SK-N-SH (cell line): ENCODE measurements at regions not wholly inside any gene's neighbourhood (a gene's known extent, or its start where the extent isn't known, plus 50 kb on each side); places are given as distances from the start of the nearest gene placed in this dataset.

Source experiments
- CTCF ChIA-PET: fragments of 300-600, 350-600 bp; formaldehyde crosslinking; extraction: SDS; loops from one replicate; lab custom pipeline; 2021; lab: Yijun Ruan, JAX
- POLR2A ChIA-PET: fragments of 350-600 bp; sonication (Branson Sonifier 250); formaldehyde crosslinking; extraction: SDS; loops from one replicate; lab custom pipeline; 2020; ENCODE audit warnings: antibody characterized with exemption, inconsistent platforms; lab: Yijun Ruan, JAX
- DNase-seq: peaks from one replicate; pipeline ENCODE4 v3.0.0; 2012
- H2AFZ ChIP-seq: fragments of 200-600 bp; sonication (generic); 2 replicates; pipeline ENCODE4 v1.8.1; 2016; ENCODE audit warnings: antibody characterized with exemption, mild to moderate bottlenecking, low read depth
- H3F3A ChIP-seq: fragments of 200-600 bp; sonication (generic); replicated peaks from 2 replicates; pipeline ENCODE3; 2016; ENCODE audit warnings: antibody characterized with exemption, mild to moderate bottlenecking; ENCODE audit not compliant: insufficient read depth
- H3K27ac ChIP-seq, 2 experiments: fragments of 200-500 bp in 1 of 2; fragments of 200-600 bp in 1 of 2; sonication (Bioruptor generic) in 1 of 2; sonication (generic), shearing (Covaris generic) in 1 of 2; 2 replicates each; pipeline versions ENCODE4 v1.5.1 to v1.6.1; 2014 to 2016; ENCODE audit warnings: low read depth in 2 of 2, inconsistent platforms in 1 of 2, low read length in 1 of 2, mild to moderate bottlenecking in 1 of 2, mixed read lengths in 1 of 2
- H3K27me3 ChIP-seq: fragments of 200-600 bp; sonication (generic), shearing (Covaris generic); 2 replicates; pipeline ENCODE4 v1.6.1; 2016; ENCODE audit warnings: mixed run types; ENCODE audit not compliant: insufficient read depth
- H3K36me3 ChIP-seq, 2 experiments: fragments of 200-500 bp in 1 of 2; fragments of 200-600 bp in 1 of 2; sonication (Bioruptor generic) in 1 of 2; sonication (generic) in 1 of 2; replicated peaks in 1 of 2; 2 replicates each; pipeline versions ENCODE3 to v1.5.1; 2014 to 2016; ENCODE audit warnings: low read length in 1 of 2, mild to moderate bottlenecking in 1 of 2; ENCODE audit not compliant: insufficient read depth in 2 of 2, control insufficient read depth in 1 of 2
- H3K4me1 ChIP-seq, 2 experiments: fragments of 200-500 bp in 1 of 2; fragments of 200-600 bp in 1 of 2; sonication (Bioruptor generic) in 1 of 2; sonication (generic), shearing (Covaris generic) in 1 of 2; 2 replicates each; pipeline versions ENCODE4 v1.5.1 to v1.6.1; 2014 to 2016; ENCODE audit warnings: low read depth in 1 of 2, low read length in 1 of 2, mixed run types in 1 of 2; ENCODE audit not compliant: insufficient read depth in 2 of 2, control insufficient read depth in 1 of 2
- H3K4me2 ChIP-seq: fragments of 200-600 bp; sonication (generic), shearing (Covaris generic); 2 replicates; pipeline ENCODE4 v1.6.1; 2017; ENCODE audit warnings: mixed run types
- H3K4me3 ChIP-seq, 2 experiments: fragments of 200-500 bp in 1 of 2; fragments of 200-600 bp in 1 of 2; sonication (Bioruptor generic) in 1 of 2; sonication (generic), shearing (Covaris generic) in 1 of 2; 2 replicates each; pipeline versions ENCODE4 v1.5.1 to v1.8.1; 2014 to 2016; ENCODE audit warnings: low read depth in 2 of 2, inconsistent platforms in 1 of 2, low read length in 1 of 2, mild to moderate bottlenecking in 1 of 2, mixed read lengths in 1 of 2, moderate library complexity in 1 of 2
- H3K79me2 ChIP-seq: fragments of 200-600 bp; sonication (generic); 2 replicates; pipeline ENCODE4 v1.8.1; 2017; ENCODE audit warnings: mild to moderate bottlenecking; ENCODE audit not compliant: insufficient read depth
- H3K9ac ChIP-seq: fragments of 200-600 bp; sonication (generic); 2 replicates; pipeline ENCODE4 v1.6.1; 2017; ENCODE audit warnings: mixed run types
- H3K9me2 ChIP-seq: fragments of 200-600 bp; sonication (generic); 2 replicates; pipeline ENCODE4 v1.6.1; 2017; ENCODE audit warnings: mixed run types
- H3K9me3 ChIP-seq: fragments of 200-600 bp; sonication (generic); 2 replicates; pipeline ENCODE4 v1.6.1; 2017; ENCODE audit warnings: mixed run types, mild to moderate bottlenecking, moderate library complexity
- H4K20me1 ChIP-seq: fragments of 200-600 bp; sonication (generic); 2 replicates; pipeline ENCODE4 v1.6.1; 2017; ENCODE audit warnings: mild to moderate bottlenecking, mixed run types; ENCODE audit not compliant: insufficient read depth
- EZH2phosphoT487 ChIP-seq: fragments of 200-600 bp; sonication (generic); IDR thresholded peaks from 2 replicates; pipeline ENCODE4 v1.6.1; 2017; ENCODE audit warnings: low read depth, mixed run types, mild to moderate bottlenecking, antibody characterized with exemption, moderate library complexity, borderline replicate concordance
- GABPA ChIP-seq: IDR thresholded peaks from 2 replicates; pipeline ENCODE4 v1.4.0; 2012; ENCODE audit warnings: low read depth, mild to moderate bottlenecking
- IRF3 ChIP-seq: fragments of 150-350 bp; IDR thresholded peaks from 2 replicates; pipeline ENCODE4 v1.6.1; 2016; ENCODE audit warnings: mild to moderate bottlenecking, low read depth, low read length
- MXI1 ChIP-seq: IDR thresholded peaks from 2 replicates; pipeline ENCODE4 v1.6.1; 2012; ENCODE audit warnings: mild to moderate bottlenecking, low read depth, low read length, improper control_type of control experiment
- POLR2AphosphoS5 ChIP-seq: IDR thresholded peaks from 2 replicates; pipeline ENCODE4 v1.6.1; 2012; ENCODE audit warnings: low read depth, low read length
- SIN3A ChIP-seq: IDR thresholded peaks from 2 replicates; pipeline ENCODE4 v1.6.1; 2012; ENCODE audit warnings: low read depth, mild to moderate bottlenecking, low read length, moderate library complexity, borderline replicate concordance
- SMC3 ChIP-seq: IDR thresholded peaks from 2 replicates; pipeline ENCODE4 v1.6.1; 2012; ENCODE audit warnings: low read depth, low read length, improper control_type of control experiment
- TAF1 ChIP-seq: IDR thresholded peaks from 2 replicates; pipeline ENCODE4 v1.6.1; 2012; ENCODE audit warnings: low read depth, mild to moderate bottlenecking, low read length, moderate library complexity, borderline replicate concordance
- TCF12 ChIP-seq: IDR thresholded peaks from 2 replicates; pipeline ENCODE4 v1.4.0; 2012
- USF2 ChIP-seq: fragments of 150-350 bp; IDR thresholded peaks from 2 replicates; pipeline ENCODE4 v1.6.1; 2017; ENCODE audit warnings: antibody characterized with exemption, low read length, low read depth, borderline replicate concordance
- WGBS: methylation state at CpG from one replicate; pipeline ENCODE4 v1.1.6; 2017; ENCODE audit warnings: low lambda C conversion rate; 5-methylcytosine and 5-hydroxymethylcytosine counted together

- Histone ChIP-seq H3K36me3 (peaks cover 0 to 38% of the 10 kb centered on the region in 2 experiments), H3F3A (peaks cover 22% of the 10 kb centered on the region), H4K20me1 (no peaks in the 10 kb centered on the region), H3K9me3 (no peaks in the 10 kb centered on the region), H3K27ac (peak overlapping the region in 1 of 2 experiments; percentile 57; a peak in 2 of 4 replicates), H3K9ac (no peak overlapping the region), H3K4me3 (no peak overlapping the region), H3K4me1 (peaks cover 0 to 29% of the 10 kb centered on the region in 2 experiments; a peak in 2 of 4 replicates), H3K4me2 (no peak overlapping the region)
- POLR2A ChIA-PET = no interaction called here
- 50% methylated on average over 1 of the region's 1 CpG for WGBS
- DNase-seq = no peak
- TF ChIP-seq EZH2phosphoT487 (no peak), POLR2AphosphoS5 (no peak), TAF1 (no peak), MXI1 (no peak)
- TF ChIP-seq, all 33 proteins: peak for 0
- no peaks in the 10 kb centered on the region for H3K27me3 ChIP-seq
- no peaks in the 10 kb centered on the region for H3K9me2 ChIP-seq
- H2AFZ ChIP-seq = no peak overlapping the region
- CTCF ChIA-PET = interaction anchor here (0.6 to 2.1 kb wide), 4 partner anchors 10 to 1518 kb away, joined by 3 to 7 read pairs (median 3); no protein-coding TSS in a partner anchor
- H3K79me2 ChIP-seq = peaks cover 64% of the 10 kb centered on the region
These were observed 67.8 kb upstream of the AKR1E2 start for GRCh38 chr10:4758256-4758655.

GRCh38 chr10:4755286-4755989, 70.6 kb upstream of the AKR1E2 start:
- no peak overlapping the region for H3K27ac ChIP-seq
- no peak overlapping the region for H3K9ac ChIP-seq
- H3K4me3 ChIP-seq = no peak overlapping the region
- H4K20me1 ChIP-seq = no peaks in the 10 kb centered on the region
- H3K4me1 ChIP-seq = peaks cover 0 to 20% of the 10 kb centered on the region in 2 experiments; a peak in 2 of 4 replicates
- no peaks in the 10 kb centered on the region for H3K9me3 ChIP-seq
- H3K9me2 ChIP-seq = no peaks in the 10 kb centered on the region
- 92% methylated on average over 10 of the region's 10 CpGs for WGBS
- ChIA-PET CTCF (no interaction called here), POLR2A (no interaction called here)
- H2AFZ ChIP-seq = no peak overlapping the region
- TF ChIP-seq USF2 (no peak), GABPA (no peak), TCF12 (no peak)
- no peak for DNase-seq
- H3K36me3 ChIP-seq = peaks cover 0 to 30% of the 10 kb centered on the region in 2 experiments
- peaks cover 39% of the 10 kb centered on the region; the same call in 1 of the 2 replicates for H3K79me2 ChIP-seq
- no peak overlapping the region for H3K4me2 ChIP-seq
- peaks cover 20% of the 10 kb centered on the region for H3F3A ChIP-seq
- no peaks in the 10 kb centered on the region for H3K27me3 ChIP-seq

- Histone ChIP-seq H3K9ac (no peak overlapping the region), H3K9me2 (no peaks in the 10 kb centered on the region), H4K20me1 (no peaks in the 10 kb centered on the region), H3K4me3 (no peak overlapping the region), H3K4me1 (peaks cover 0 to 13% of the 10 kb centered on the region in 2 experiments; a peak in 2 of 4 replicates), H3K9me3 (no peaks in the 10 kb centered on the region), H2AFZ (no peak overlapping the region), H3K27me3 (no peaks in the 10 kb centered on the region), H3K79me2 (peaks cover 33% of the 10 kb centered on the region), H3K36me3 (peaks cover 0 to 21% of the 10 kb centered on the region in 2 experiments), H3F3A (peaks cover 20% of the 10 kb centered on the region), H3K27ac (no peak overlapping the region), H3K4me2 (no peak overlapping the region)
- no peak for DNase-seq
- POLR2A ChIA-PET = no interaction called here
- no peak for TF ChIP-seq IRF3
- TF ChIP-seq GABPA = no peak
- TF ChIP-seq SIN3A = no peak
- no peak for TF ChIP-seq SMC3
- WGBS = 94% methylated on average over 8 of the region's 8 CpGs
- CTCF ChIA-PET = interaction anchor here (0.7 kb wide), 1 partner anchor 777 kb away, joined by 3 read pairs; no protein-coding TSS in a partner anchor
These were observed 71.9 kb upstream of the AKR1E2 start for GRCh38 chr10:4754143-4754542.
